A673 (cell line): ENCODE measurements at regions not wholly inside any gene's neighbourhood (a gene's known extent, or its start where the extent isn't known, plus 50 kb on each side); places are given as distances from the start of the nearest gene placed in this dataset.
A peak's percentile ranks its signal among the peaks of the same experiment; 100 is the strongest.

Source experiments
- BruUV-seq: library from RNA; stranded (reverse); fragments of 400-500 nt; replicated peaks from 2 replicates; lab custom pipeline; 2021; lab: Mats Ljungman, UMichigan
- CTCF ChIA-PET: fragments of 300-600 bp; sonication (Branson Sonifier 250); formaldehyde crosslinking; loops from one replicate; lab custom pipeline; 2022; ENCODE audit warnings: antibody characterized with exemption; lab: Charles Lee
- POLR2A ChIA-PET: fragments of 300-600 bp; sonication (Branson Sonifier 250); formaldehyde crosslinking; loops from one replicate; lab custom pipeline; 2022; ENCODE audit warnings: antibody characterized with exemption; ENCODE audit not compliant: low non-redundant PET; lab: Charles Lee
- DNase-seq: peaks from one replicate; pipeline ENCODE4 v3.0.0-alpha.2; 2015; ENCODE audit warnings: low spot score
- H3K27ac ChIP-seq: fragments of 200-600 bp; sonication (generic); 2 replicates; pipeline ENCODE4 v1.5.1; 2016; ENCODE audit warnings: mixed run types, low read depth, mild to moderate bottlenecking, mixed read lengths, antibody characterized with exemption, low read length; ENCODE audit not compliant: poor library complexity, severe bottlenecking
- H3K27me3 ChIP-seq: fragments of 200-600 bp; sonication (generic); replicated peaks from 2 replicates; pipeline ENCODE4 v1.6.1; 2017; ENCODE audit warnings: mixed run types, low read depth, mild to moderate bottlenecking, mixed read lengths, antibody characterized with exemption, low read length; ENCODE audit not compliant: insufficient read depth, poor library complexity
- H3K36me3 ChIP-seq: fragments of 200-600 bp; sonication (generic); 2 replicates; pipeline ENCODE4 v1.6.1; 2016; ENCODE audit warnings: mixed run types, mild to moderate bottlenecking, mixed read lengths, antibody characterized with exemption, low read length; ENCODE audit not compliant: insufficient read depth, poor library complexity, severe bottlenecking
- H3K4me1 ChIP-seq: fragments of 200-600 bp; sonication (generic); 2 replicates; pipeline ENCODE4 v1.6.1; 2017; ENCODE audit warnings: mixed run types, mild to moderate bottlenecking, mixed read lengths, antibody characterized with exemption, low read length; ENCODE audit not compliant: insufficient read depth, poor library complexity, severe bottlenecking
- H3K4me3 ChIP-seq: fragments of 200-600 bp; sonication (generic); 2 replicates; pipeline ENCODE4 v1.5.1; 2016; ENCODE audit warnings: low read depth, mixed run types, mild to moderate bottlenecking, mixed read lengths, low read length; ENCODE audit not compliant: poor library complexity, severe bottlenecking
- H3K9me3 ChIP-seq: fragments of 200-600 bp; sonication (generic); 2 replicates; pipeline ENCODE4 v1.6.1; 2016; ENCODE audit warnings: mixed run types, low read depth, mild to moderate bottlenecking, mixed read lengths, antibody characterized with exemption, low read length; ENCODE audit not compliant: poor library complexity, severe bottlenecking
- EZH2 ChIP-seq: fragments of 200-600 bp; sonication (generic); IDR thresholded peaks from 2 replicates; pipeline ENCODE4 v1.6.1; 2017; ENCODE audit warnings: borderline replicate concordance, low read depth, mild to moderate bottlenecking, mixed read lengths, antibody characterized with exemption, low read length; ENCODE audit not compliant: poor library complexity, severe bottlenecking
- intact Hi-C: fragments of 100-400 bp; cut with micrococcal nuclease; formaldehyde crosslinking; loops from one replicate; pipeline ENCODE4 v1.10.0; 2022; ENCODE audit not compliant: unreplicated experiment
- TF ChIP-seq, protein P1 (sequence below): fragments of 300-800, 200-600 bp; sonication (generic); conservative IDR thresholded peaks from 2 replicates; pipeline ENCODE4 v1.5.1; 2017; ENCODE audit warnings: low read depth, mild to moderate bottlenecking, antibody characterized with exemption, low read length, moderate library complexity, mixed read lengths

DNA sequence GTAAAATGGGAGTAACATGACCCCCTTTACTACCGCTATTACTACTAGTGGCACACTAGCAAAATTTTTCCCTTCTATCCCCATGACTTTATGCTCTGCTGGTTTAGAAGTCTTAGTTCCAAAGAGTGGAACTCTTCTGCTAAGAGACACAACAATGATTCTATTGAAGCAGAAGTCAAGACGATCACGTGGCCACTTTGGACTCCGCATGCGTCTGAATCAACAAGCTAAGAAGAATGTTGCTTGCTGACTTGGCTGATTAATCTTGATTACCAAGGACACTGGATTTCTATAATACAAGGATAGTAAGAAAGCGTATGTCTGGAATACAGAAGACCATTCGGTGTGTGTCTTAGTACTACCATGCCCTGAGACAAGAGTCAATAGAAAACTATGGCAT, 244.7 kb upstream of the BTBD3 start:
- H3K4me3 ChIP-seq: no peak overlapping the region
- no TSS peak for BruUV-seq
- TF ChIP-seq, protein P1, sequence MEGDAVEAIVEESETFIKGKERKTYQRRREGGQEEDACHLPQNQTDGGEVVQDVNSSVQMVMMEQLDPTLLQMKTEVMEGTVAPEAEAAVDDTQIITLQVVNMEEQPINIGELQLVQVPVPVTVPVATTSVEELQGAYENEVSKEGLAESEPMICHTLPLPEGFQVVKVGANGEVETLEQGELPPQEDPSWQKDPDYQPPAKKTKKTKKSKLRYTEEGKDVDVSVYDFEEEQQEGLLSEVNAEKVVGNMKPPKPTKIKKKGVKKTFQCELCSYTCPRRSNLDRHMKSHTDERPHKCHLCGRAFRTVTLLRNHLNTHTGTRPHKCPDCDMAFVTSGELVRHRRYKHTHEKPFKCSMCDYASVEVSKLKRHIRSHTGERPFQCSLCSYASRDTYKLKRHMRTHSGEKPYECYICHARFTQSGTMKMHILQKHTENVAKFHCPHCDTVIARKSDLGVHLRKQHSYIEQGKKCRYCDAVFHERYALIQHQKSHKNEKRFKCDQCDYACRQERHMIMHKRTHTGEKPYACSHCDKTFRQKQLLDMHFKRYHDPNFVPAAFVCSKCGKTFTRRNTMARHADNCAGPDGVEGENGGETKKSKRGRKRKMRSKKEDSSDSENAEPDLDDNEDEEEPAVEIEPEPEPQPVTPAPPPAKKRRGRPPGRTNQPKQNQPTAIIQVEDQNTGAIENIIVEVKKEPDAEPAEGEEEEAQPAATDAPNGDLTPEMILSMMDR: no peak
- no peak for TF ChIP-seq EZH2
- H3K4me1 ChIP-seq: no peaks in the 10 kb centered on the region
- H3K27ac ChIP-seq: no peak overlapping the region
- DNase-seq: no peak
- H3K36me3 ChIP-seq: no peaks in the 10 kb centered on the region
- ChIA-PET CTCF (no interaction called here), POLR2A (no interaction called here)
- H3K27me3 ChIP-seq: peaks cover 26% of the 10 kb centered on the region
- intact Hi-C loops: no loop called here
- no peaks in the 10 kb centered on the region for H3K9me3 ChIP-seq

DNA sequence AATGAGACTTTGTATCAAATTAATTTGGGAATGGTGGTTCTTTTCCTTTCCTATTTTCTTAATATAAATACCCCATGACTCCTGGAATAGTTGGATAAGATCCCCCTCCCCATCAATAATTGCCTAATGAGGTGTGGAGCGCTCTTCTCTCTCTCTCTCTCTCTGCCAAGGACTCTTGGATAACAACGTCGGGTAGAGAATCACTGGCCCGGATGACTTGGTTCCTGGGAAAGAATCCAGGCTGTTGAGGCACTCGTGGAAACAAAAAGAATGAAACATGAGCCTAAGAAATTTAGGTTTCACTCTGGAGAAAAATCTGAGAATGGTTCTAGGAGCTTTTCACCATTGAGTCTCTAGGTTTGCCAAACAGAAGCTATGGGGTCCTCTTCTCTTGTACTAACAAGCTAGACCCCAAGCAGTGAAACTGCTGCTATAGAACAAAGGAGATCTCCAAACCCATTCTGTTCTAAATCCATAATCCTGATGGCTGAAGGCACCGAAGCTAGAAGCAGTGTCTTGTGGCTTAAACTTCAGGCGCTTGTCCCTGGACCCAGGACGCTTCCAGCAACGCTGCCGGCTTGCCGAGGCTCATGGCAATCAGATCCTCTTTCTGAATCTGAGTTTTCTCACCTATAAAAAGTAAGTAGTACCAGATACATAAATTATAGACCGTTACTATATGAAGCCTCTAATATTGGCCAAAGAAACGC, 241.6 kb upstream of the BTBD3 start:
- ChIA-PET POLR2A (no interaction called here), CTCF (no interaction called here)
- no peaks in the 10 kb centered on the region for H3K36me3 ChIP-seq
- TF ChIP-seq EZH2: no peak
- TF ChIP-seq, protein P1: no peak
- no peak for DNase-seq
- H3K4me3 ChIP-seq: no peak overlapping the region
- H3K9me3 ChIP-seq: no peaks in the 10 kb centered on the region
- peaks cover 33% of the 10 kb centered on the region for H3K27me3 ChIP-seq
- no TSS peak for BruUV-seq
- no peak overlapping the region for H3K27ac ChIP-seq
- intact Hi-C loops: loop anchor here (5.0 kb wide), 1 partner anchor 531 kb away; no protein-coding TSS in a partner anchor
- no peaks in the 10 kb centered on the region for H3K4me1 ChIP-seq

DNA sequence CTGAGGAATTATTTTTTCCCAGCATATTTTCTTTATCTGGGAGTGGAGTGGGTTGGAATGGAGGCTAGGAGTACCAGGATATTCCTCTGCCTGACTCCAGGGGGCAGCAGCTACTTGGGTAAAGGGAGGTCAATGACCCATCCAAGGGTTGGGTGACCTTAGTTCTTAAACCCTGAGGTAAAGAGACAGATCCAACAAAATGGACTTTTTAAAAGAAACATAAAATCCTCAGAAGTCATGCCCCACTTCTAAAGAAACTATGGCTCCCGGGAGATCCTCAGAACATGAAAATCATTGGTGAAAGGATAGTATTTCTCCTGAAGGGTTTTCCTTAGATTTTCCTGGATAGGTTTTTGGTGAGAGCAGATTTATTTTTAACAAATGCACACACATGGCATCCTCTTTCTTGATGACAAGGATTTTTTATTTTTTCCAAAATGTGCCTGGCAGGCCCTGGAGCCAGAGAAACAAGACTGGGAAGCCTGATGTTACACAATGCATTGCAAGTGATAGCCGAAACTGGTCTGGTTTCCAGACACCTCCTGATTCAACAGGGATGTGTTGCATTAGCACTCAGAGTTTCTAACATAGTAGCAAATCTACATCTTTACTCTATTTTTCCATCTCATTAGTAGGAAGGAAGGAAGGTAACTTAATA, 240.9 kb upstream of the BTBD3 start:
- no peak overlapping the region for H3K4me3 ChIP-seq
- H3K36me3 ChIP-seq: no peaks in the 10 kb centered on the region
- TF ChIP-seq, protein P1: peak; percentile 83
- TF ChIP-seq EZH2: no peak
- H3K27me3 ChIP-seq: peaks cover 33% of the 10 kb centered on the region
- H3K4me1 ChIP-seq: no peaks in the 10 kb centered on the region
- H3K9me3 ChIP-seq: no peaks in the 10 kb centered on the region
- intact Hi-C loops: loop anchor here (5.0 kb wide), 1 partner anchor 531 kb away; no protein-coding TSS in a partner anchor
- ChIA-PET CTCF (interaction anchor here (0.6 kb wide), 4 partner anchors 10 to 1171 kb away, joined by 3 to 9 read pairs (median 7); no protein-coding TSS in a partner anchor), POLR2A (interaction anchor here (0.5 kb wide), 1 partner anchor 41 kb away, joined by 3 read pairs; no protein-coding TSS in a partner anchor)
- H3K27ac ChIP-seq: no peak overlapping the region
- BruUV-seq: no TSS peak
- DNase-seq: peak; percentile 28
